Stomach (tissue), 4 donors: ENCODE measurements at regions not wholly inside any gene's neighbourhood (a gene's known extent, or its start where the extent isn't known, plus 50 kb on each side); places are given as distances from the start of the nearest gene placed in this dataset.

Experiments used
- CTCF ChIP-seq, 7 experiments: fragments of 450-650 bp in 4 of 7; fragments of 200-600 bp in 3 of 7; sonication (generic) in 3 of 7; IDR thresholded peaks; one replicate each; pipeline ENCODE4 v1.5.1; 2016 to 2019; ENCODE audit warnings: antibody characterized with exemption in 7 of 7, control low read depth in 2 of 7, mild to moderate bottlenecking in 1 of 7
- EP300 ChIP-seq: sonication (generic); formaldehyde crosslinking; IDR thresholded peaks from one replicate; pipeline ENCODE4 v1.6.1; 2017; ENCODE audit warnings: antibody characterized with exemption
- POLR2A ChIP-seq, 4 donors: fragments of 450-650 bp; IDR thresholded peaks; one replicate each; pipeline ENCODE4 v1.6.1; 2016; ENCODE audit warnings: antibody characterized with exemption in 4 of 4, control low read depth in 2 of 4, mild to moderate bottlenecking in 1 of 4, moderate library complexity in 1 of 4
- POLR2AphosphoS5 ChIP-seq, 3 donors: sonication (generic); formaldehyde crosslinking; IDR thresholded peaks; one replicate each; pipeline ENCODE4 v1.6.1; 2016; ENCODE audit warnings: antibody characterized with exemption in 3 of 3

DNA sequence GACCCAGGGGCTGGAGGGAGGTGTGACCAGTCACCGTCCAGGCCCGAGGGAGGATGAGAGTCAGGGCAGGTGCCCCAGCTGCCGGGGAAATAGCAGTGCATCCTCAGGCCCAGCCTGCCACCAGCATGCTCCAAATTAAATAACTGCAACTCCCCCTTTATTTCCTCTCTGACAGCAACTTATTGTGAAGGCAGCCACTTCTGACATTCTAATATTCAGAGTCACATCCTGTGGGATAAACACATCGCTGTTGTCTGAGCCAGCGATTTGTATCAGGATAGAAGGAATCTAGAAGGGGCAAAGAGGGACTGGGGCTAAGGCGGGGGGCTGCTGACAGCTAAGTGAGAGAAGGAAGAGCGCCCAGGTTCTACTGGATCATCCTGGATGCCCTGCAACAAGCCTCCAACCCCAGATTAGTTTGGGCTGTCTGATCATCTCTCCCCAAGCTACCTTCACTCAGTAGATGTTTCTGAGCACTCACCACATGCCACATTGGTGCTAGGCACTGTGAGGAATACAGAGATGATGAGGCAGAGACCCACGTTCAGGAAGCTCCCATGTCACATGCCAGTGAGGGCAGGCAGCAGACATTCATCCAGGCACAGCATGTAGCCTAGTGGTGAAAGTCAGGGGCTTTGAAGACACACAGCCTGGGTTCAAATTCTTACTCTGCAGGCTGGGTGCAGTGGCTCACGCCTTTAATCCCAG lies 214.1 kb downstream of the BUD13 start:
- TF ChIP-seq CTCF (IDR thresholded peaks at IDR 0.05) (no peak), POLR2AphosphoS5 (IDR thresholded peaks at IDR 0.05) (no peak), EP300 (no peak), POLR2A (IDR thresholded peaks at IDR 0.05) (no peak)
